GM12878 (cell line): ENCODE measurements at regions not wholly inside any gene's neighbourhood (a gene's known extent, or its start where the extent isn't known, plus 50 kb on each side); places are given as distances from the start of the nearest gene placed in this dataset.

Source experiments
- ATAC-seq: fragments of 200-7000 bp; cut with Tn5 transposase; 3 replicates; pipeline ENCODE4 v1.9.1; 2020; ENCODE audit warnings: mild to moderate bottlenecking, moderate library complexity
- BruUV-seq: library from RNA; stranded (reverse); fragments of 400-500 nt; replicated peaks from 2 replicates; lab custom pipeline; 2021; lab: Mats Ljungman, UMichigan
- CTCF ChIA-PET: fragments of 300-600 bp; sonication (Branson Sonifier 250); formaldehyde crosslinking; extraction: SDS; loops from one replicate; lab custom pipeline; 2021; ENCODE audit warnings: inconsistent platforms; lab: Yijun Ruan, JAX
- POLR2A ChIA-PET: fragments of 350-600 bp; formaldehyde crosslinking; extraction: SDS; loops from one replicate; lab custom pipeline; 2021; ENCODE audit warnings: inconsistent platforms; lab: Charles Lee
- RAD21 ChIA-PET: fragments of 300-600 bp; sonication (Branson Sonifier 250); formaldehyde crosslinking; loops from one replicate; lab custom pipeline; 2023; ENCODE audit warnings: antibody characterized with exemption; ENCODE audit not compliant: unreplicated experiment; lab: Charles Lee
- SMC1A ChIA-PET: fragments of 300-600 bp; sonication (Branson Sonifier 250); formaldehyde crosslinking; loops from one replicate; lab custom pipeline; 2023; ENCODE audit not compliant: unreplicated experiment, uncharacterized antibody; lab: Charles Lee
- DNase-seq: peaks from one replicate; pipeline ENCODE4 v3.0.0-alpha.2; 2011; ENCODE audit warnings: low read depth, low spot score
- FAIRE-seq: peaks from 3 replicates; lab custom pipeline; 2011; peaks lifted over from hg19 to GRCh38; lab: Jason Lieb, UNC
- H2AFZ ChIP-seq: 2 replicates; pipeline ENCODE4 v1.6.0; 2011; ENCODE audit warnings: low read depth, low read length, control low read depth; ENCODE audit not compliant: control insufficient read depth
- H3K27ac ChIP-seq: 2 replicates; pipeline ENCODE4 v1.5.1; 2011; ENCODE audit warnings: control low read depth; ENCODE audit not compliant: control insufficient read depth, insufficient read depth
- H3K27me3 ChIP-seq, 2 experiments: replicated peaks in 1 of 2; 2 replicates each; pipeline versions ENCODE4 v1.6.0 to v1.6.1; 2011; ENCODE audit warnings: low read length in 1 of 2; ENCODE audit not compliant: control insufficient read depth in 2 of 2, insufficient read depth in 2 of 2
- H3K36me3 ChIP-seq, 2 experiments: 2 replicates each; pipeline ENCODE4 v1.5.1; 2011; ENCODE audit warnings: low read length in 1 of 2; ENCODE audit not compliant: control insufficient read depth in 2 of 2, insufficient read depth in 2 of 2
- H3K4me1 ChIP-seq: 2 replicates; pipeline ENCODE4 v1.6.1; 2011; ENCODE audit warnings: mild to moderate bottlenecking, low read length, moderate library complexity, mixed read lengths; ENCODE audit not compliant: control insufficient read depth, insufficient read depth
- H3K4me2 ChIP-seq: 2 replicates; pipeline ENCODE4 v1.6.0; 2011; ENCODE audit warnings: control low read depth; ENCODE audit not compliant: control insufficient read depth, insufficient read depth
- H3K4me3 ChIP-seq: fragments of 200-600 bp; sonication (generic); 2 replicates; pipeline ENCODE4 v1.5.1; 2016
- H3K79me2 ChIP-seq: 2 replicates; pipeline ENCODE4 v1.6.0; 2011; ENCODE audit warnings: low read length; ENCODE audit not compliant: control insufficient read depth, insufficient read depth
- H3K9ac ChIP-seq: 2 replicates; pipeline ENCODE4 v1.8.0; 2011; ENCODE audit warnings: low read length, control low read depth, mixed read lengths; ENCODE audit not compliant: control insufficient read depth, insufficient read depth
- H3K9me3 ChIP-seq: replicated peaks from 3 replicates; pipeline ENCODE4 v1.5.1; 2011; ENCODE audit warnings: mild to moderate bottlenecking, low read length; ENCODE audit not compliant: control insufficient read depth, insufficient read depth
- H4K20me1 ChIP-seq: 2 replicates; pipeline ENCODE4 v1.6.0; 2011; ENCODE audit not compliant: control insufficient read depth, insufficient read depth
- GATAD2B ChIP-seq: fragments of 450-650 bp; conservative IDR thresholded peaks from 2 replicates; pipeline ENCODE4 v1.6.1; 2017; ENCODE audit warnings: low read depth, mild to moderate bottlenecking, moderate library complexity
- LARP7 ChIP-seq: fragments of 450-650 bp; IDR thresholded peaks from 2 replicates; pipeline ENCODE4 v1.6.1; 2017; ENCODE audit warnings: mild to moderate bottlenecking
- NFYA ChIP-seq: IDR thresholded peaks from 2 replicates; pipeline ENCODE4 v1.6.1; 2011; ENCODE audit warnings: low read depth, mild to moderate bottlenecking, low read length, improper control_type of control experiment, borderline replicate concordance
- SMAD1 ChIP-seq: fragments of 450-650 bp; IDR thresholded peaks from 2 replicates; pipeline ENCODE4 v1.6.1; 2018; ENCODE audit warnings: mild to moderate bottlenecking, low read depth; ENCODE audit not compliant: partially characterized antibody
- WRNIP1 ChIP-seq: IDR thresholded peaks from 2 replicates; pipeline ENCODE4 v1.6.1; 2011; ENCODE audit warnings: low read depth, low read length, improper control_type of control experiment, borderline replicate concordance
- WGBS: methylation state at CpG from one replicate; pipeline ENCODE4 v1.1.6; 2016; ENCODE audit warnings: low lambda C conversion rate; ENCODE audit not compliant: insufficient replicate concordance, insufficient coverage; ENCODE audit errors: missing lambda C conversion rate; 5-methylcytosine and 5-hydroxymethylcytosine counted together
- in situ Hi-C: fragments of 300-500 bp; cut with MboI; formaldehyde crosslinking; loops from 9 replicates; pipeline ENCODE4 v1.14.3; 2018; ENCODE audit warnings: mixed read lengths
- intact Hi-C: fragments of 100-400 bp; cut with micrococcal nuclease; formaldehyde crosslinking; loops from one replicate; pipeline ENCODE4 v1.14.2; 2022; ENCODE audit not compliant: unreplicated experiment
- TF ChIP-seq, protein P1 (sequence below): IDR thresholded peaks from 2 replicates; pipeline ENCODE4 v1.6.1; 2012; ENCODE audit warnings: low read length, inconsistent platforms
- TF ChIP-seq, protein P2 (sequence below): IDR thresholded peaks from 2 replicates; pipeline ENCODE4 v1.6.1; 2011; ENCODE audit warnings: borderline replicate concordance, low read depth, mild to moderate bottlenecking, moderate library complexity, mixed read lengths, low read length; ENCODE audit not compliant: insufficient read depth; ENCODE audit errors: extremely low read length

DNA sequence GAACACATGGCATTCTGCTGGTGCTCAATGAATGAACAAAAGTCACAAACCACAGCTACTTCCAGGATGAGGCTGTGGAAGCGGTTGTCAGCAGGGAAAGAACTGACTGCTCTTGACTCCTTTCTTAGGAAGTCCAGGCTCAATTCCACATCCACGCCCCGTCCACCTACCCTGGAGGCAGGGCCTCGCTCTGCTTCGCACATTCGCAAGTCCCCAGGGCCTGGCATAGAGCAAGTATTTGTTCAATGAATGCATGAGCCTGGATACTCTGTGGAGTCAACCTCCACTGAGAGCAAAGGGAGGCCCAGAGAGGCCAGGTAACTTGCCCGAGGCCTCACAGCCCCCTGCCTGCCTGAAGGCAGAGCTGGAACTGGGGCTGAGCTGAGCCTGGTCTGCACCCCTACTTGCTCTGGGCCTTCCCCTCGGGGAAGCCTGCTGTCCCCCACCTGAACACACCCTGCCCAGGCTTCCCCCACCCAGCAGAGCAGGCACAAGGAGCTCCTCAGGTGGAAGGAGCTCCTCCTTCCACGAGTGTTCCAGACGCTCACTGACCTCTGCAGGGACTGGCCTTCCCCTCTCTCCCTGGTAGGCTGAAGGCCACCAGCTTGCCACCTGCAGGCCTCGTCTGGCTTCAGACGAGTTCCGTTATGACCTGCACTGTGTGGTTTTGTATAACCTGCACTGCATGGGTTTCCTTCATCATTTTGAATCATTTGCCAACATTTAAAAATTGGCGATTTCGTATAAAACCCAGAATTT, 119.3 kb upstream of the PTPN1 start (continued):
- TF ChIP-seq SMAD1, result no peak

DNA sequence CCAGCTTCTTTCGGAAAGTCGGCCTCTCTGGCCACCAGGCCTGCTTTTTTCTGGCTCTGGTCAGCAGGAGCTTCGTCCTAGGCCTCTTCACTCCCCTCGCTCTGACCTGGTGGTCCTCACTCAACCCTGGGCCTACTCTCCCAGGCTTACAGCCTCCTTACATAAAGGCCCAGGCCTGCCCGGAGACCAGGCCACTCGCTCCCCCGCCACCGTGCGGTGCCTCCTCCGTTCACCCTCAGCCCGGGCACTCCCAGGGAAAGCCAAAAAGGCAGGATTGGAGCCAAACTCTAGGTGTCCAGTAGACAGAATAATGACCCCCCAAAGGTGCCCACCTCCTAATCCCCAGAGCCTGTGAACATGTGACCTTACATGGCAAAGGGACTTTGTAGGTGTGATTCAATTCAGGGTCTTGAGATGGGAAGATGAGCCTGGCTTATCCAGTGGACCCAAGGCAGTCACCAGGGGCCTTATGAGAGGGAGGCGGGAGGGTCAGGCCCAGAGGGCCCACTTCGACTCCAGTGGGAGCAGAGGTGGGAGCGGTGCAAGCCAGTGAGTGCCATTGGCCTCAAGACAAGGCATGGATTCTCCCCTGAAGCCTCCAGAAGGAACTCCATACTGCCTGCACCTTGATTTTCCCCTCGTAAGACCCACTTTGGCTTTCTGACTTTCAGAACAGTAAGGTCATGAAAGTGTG, 118.6 kb upstream of the PTPN1 start:
- intact Hi-C loops, result no loop called here
- H2AFZ ChIP-seq, result no peak overlapping the region
- peaks cover 4% of the 10 kb centered on the region; the same call in 1 of the 2 replicates for H3K4me1 ChIP-seq
- DNase-seq, result no peak
- H3K27me3 ChIP-seq, result peaks cover 0 to 2% of the 10 kb centered on the region in 2 experiments; a peak in 1 of 4 replicates
- no peak overlapping the region for H3K27ac ChIP-seq
- no peak overlapping the region for H3K4me2 ChIP-seq
- in situ Hi-C loops, result no loop called here
- H4K20me1 ChIP-seq, result no peaks in the 10 kb centered on the region
- ATAC-seq, result no peak
- H3K4me3 ChIP-seq, result no peak overlapping the region
- no peaks in the 10 kb centered on the region for H3K9me3 ChIP-seq
- ChIA-PET POLR2A (no interaction called here), RAD21 (no interaction called here), SMC1A (no interaction called here), CTCF (no interaction called here)
- no peaks in the 10 kb centered on the region for H3K79me2 ChIP-seq
- TF ChIP-seq GATAD2B (no peak), LARP7 (no peak), NFYA (no peak), WRNIP1 (no peak)
- TF ChIP-seq, protein P1, sequence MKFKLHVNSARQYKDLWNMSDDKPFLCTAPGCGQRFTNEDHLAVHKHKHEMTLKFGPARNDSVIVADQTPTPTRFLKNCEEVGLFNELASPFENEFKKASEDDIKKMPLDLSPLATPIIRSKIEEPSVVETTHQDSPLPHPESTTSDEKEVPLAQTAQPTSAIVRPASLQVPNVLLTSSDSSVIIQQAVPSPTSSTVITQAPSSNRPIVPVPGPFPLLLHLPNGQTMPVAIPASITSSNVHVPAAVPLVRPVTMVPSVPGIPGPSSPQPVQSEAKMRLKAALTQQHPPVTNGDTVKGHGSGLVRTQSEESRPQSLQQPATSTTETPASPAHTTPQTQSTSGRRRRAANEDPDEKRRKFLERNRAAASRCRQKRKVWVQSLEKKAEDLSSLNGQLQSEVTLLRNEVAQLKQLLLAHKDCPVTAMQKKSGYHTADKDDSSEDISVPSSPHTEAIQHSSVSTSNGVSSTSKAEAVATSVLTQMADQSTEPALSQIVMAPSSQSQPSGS, result no peak
- TF ChIP-seq, protein P2, sequence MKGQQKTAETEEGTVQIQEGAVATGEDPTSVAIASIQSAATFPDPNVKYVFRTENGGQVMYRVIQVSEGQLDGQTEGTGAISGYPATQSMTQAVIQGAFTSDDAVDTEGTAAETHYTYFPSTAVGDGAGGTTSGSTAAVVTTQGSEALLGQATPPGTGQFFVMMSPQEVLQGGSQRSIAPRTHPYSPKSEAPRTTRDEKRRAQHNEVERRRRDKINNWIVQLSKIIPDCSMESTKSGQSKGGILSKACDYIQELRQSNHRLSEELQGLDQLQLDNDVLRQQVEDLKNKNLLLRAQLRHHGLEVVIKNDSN, result no peak
- no TSS peak for BruUV-seq
- H3K36me3 ChIP-seq, result no peaks in the 10 kb centered on the region
- no peak overlapping the region for H3K9ac ChIP-seq
- 58% methylated on average over 15 of the region's 15 CpGs for WGBS
- FAIRE-seq, result no peak
